Right atrium auricular region (tissue), 2 donors: ENCODE measurements at regions not wholly inside any gene's neighbourhood (a gene's known extent, or its start where the extent isn't known, plus 50 kb on each side); places are given as distances from the start of the nearest gene placed in this dataset.

Experiments
- DNase-seq: peaks from one replicate; pipeline ENCODE4 v3.0.0-alpha.2; 2019; ENCODE audit warnings: low spot score
- H3K27ac ChIP-seq, 2 donors: fragments of 200-600 bp; sonication (generic); 1 replicate in 1 of 2; 2 replicates in 1 of 2; pipeline ENCODE4 v1.5.1; 2016 to 2019
- H3K27me3 ChIP-seq, 2 donors: fragments of 200-600 bp; sonication (generic); one replicate each; pipeline versions ENCODE4 v1.5.1 to v1.6.0; 2017 to 2019
- H3K36me3 ChIP-seq: fragments of 200-600 bp; sonication (generic); one replicate; pipeline ENCODE4 v1.5.1; 2016
- H3K4me1 ChIP-seq, 2 donors: fragments of 200-600 bp; sonication (generic); one replicate each; pipeline versions ENCODE4 v1.5.1 to v1.6.0; 2017 to 2019
- H3K4me3 ChIP-seq, 2 donors: fragments of 200-600 bp; sonication (generic); 1 replicate in 1 of 2; 2 replicates in 1 of 2; pipeline ENCODE4 v1.5.1; 2017 to 2019; ENCODE audit warnings: mild to moderate bottlenecking in 1 of 2, moderate library complexity in 1 of 2
- H3K9me3 ChIP-seq, 2 donors: fragments of 200-600 bp; sonication (generic); one replicate each; pipeline ENCODE4 v1.5.1; 2019
- TF ChIP-seq, protein P1 (sequence below), 2 donors: fragments of 200-600 bp; sonication (generic); IDR thresholded peaks; one replicate each; pipeline ENCODE4 v1.5.1; 2019; ENCODE audit warnings: antibody characterized with exemption in 2 of 2

DNA sequence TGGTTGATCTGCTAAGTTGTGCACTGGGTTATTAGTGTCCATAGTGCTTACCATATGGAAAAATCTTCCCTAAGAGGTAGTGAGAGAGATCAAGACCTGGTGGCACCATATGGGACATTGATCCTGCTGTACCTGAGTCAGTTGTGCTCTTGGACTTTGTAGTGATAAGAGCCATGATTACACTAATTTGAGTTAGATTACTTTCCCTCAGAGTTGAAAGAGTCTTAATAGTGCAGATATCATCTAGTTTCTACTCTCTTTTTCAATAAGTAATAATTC lies 114.2 kb downstream of the KCNE4 start:
- Histone ChIP-seq H3K36me3 (no peaks in the 10 kb centered on the region), H3K27ac (no peak overlapping the region), H3K4me3 (no peak overlapping the region), H3K9me3 (no peaks in the 10 kb centered on the region), H3K4me1 (no peaks in the 10 kb centered on the region), H3K27me3 (no peaks in the 10 kb centered on the region)
- TF ChIP-seq, protein P1, sequence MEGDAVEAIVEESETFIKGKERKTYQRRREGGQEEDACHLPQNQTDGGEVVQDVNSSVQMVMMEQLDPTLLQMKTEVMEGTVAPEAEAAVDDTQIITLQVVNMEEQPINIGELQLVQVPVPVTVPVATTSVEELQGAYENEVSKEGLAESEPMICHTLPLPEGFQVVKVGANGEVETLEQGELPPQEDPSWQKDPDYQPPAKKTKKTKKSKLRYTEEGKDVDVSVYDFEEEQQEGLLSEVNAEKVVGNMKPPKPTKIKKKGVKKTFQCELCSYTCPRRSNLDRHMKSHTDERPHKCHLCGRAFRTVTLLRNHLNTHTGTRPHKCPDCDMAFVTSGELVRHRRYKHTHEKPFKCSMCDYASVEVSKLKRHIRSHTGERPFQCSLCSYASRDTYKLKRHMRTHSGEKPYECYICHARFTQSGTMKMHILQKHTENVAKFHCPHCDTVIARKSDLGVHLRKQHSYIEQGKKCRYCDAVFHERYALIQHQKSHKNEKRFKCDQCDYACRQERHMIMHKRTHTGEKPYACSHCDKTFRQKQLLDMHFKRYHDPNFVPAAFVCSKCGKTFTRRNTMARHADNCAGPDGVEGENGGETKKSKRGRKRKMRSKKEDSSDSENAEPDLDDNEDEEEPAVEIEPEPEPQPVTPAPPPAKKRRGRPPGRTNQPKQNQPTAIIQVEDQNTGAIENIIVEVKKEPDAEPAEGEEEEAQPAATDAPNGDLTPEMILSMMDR (IDR thresholded peaks at IDR 0.05), result no peak
- DNase-seq, result no peak

- H3K27ac ChIP-seq, result no peak overlapping the region
- no peaks in the 10 kb centered on the region for H3K27me3 ChIP-seq
- H3K4me3 ChIP-seq, result no peak overlapping the region
- DNase-seq, result no peak
- H3K36me3 ChIP-seq, result no peaks in the 10 kb centered on the region
- H3K9me3 ChIP-seq, result no peaks in the 10 kb centered on the region
- TF ChIP-seq, protein P1 (IDR thresholded peaks at IDR 0.05), result no peak
- H3K4me1 ChIP-seq, result no peaks in the 10 kb centered on the region
Observed at GRCh38 chr2:223166983-223167650, 115.1 kb downstream of the KCNE4 start.

DNA sequence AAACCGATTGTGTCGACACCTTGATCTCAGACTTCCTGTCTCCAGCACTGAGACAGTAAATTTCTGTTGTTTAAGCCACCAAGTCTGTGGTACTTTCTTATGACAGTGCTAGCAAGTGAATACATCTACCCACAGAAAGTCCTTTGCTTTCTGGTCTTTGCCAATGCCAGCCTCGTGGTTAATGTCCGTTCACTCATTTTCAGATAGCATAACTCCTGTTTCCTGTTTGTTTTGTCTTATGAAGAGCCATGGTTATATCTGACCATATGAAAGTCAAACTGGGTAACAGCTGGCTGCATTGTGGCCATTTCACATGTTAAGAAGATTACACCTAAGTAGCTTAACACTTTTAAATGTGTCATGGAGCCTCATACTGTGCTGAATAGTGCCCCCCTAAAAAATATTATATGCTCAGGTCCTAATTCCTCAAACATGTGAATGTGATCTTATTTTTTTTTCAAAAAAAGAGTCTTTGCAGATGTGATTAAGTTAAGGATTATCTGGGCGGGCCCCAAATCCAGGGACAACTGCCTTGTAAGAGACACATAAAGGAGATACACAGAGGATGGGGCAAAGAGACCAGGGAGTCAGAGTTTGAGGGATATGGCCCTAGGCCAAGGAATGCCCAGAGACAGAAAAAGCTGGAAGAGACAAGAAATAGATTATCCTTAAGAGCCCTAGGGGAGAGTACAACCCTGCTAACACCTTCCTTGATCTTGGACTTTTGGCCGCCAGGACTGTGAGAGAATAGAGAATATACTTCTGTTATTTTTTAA lies 118.0 kb downstream of the KCNE4 start:
- no peak overlapping the region for H3K4me3 ChIP-seq
- no peak for DNase-seq
- H3K27ac ChIP-seq, result no peak overlapping the region
- TF ChIP-seq, protein P1 (IDR thresholded peaks at IDR 0.05), result no peak
- no peaks in the 10 kb centered on the region for H3K36me3 ChIP-seq
- H3K9me3 ChIP-seq, result no peaks in the 10 kb centered on the region
- H3K27me3 ChIP-seq, result no peaks in the 10 kb centered on the region
- H3K4me1 ChIP-seq, result no peaks in the 10 kb centered on the region

DNA sequence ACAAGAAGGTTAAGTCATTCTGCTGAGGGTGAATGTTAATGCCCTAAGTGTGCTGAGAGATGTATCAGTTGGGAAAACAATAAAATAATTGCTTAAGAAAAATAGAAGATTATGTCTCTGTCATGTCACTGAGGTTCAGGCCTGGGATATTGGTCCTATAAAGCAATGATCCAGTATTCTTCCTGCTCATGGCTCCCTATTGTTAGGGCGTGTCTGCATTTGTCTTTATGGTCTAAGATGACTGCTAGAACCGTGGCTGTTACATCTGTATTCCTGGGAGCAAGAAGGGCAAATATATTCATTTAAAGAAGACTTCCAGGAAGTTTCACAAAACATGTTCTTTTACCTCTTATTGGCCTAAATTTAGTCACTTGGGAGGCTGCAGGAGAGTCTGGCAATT lies 125.0 kb downstream of the KCNE4 start:
- no peak overlapping the region for H3K4me3 ChIP-seq
- TF ChIP-seq, protein P1 (IDR thresholded peaks at IDR 0.05), result no peak
- no peak overlapping the region for H3K27ac ChIP-seq
- H3K27me3 ChIP-seq, result no peaks in the 10 kb centered on the region
- H3K9me3 ChIP-seq, result no peaks in the 10 kb centered on the region
- no peaks in the 10 kb centered on the region for H3K4me1 ChIP-seq
- no peaks in the 10 kb centered on the region for H3K36me3 ChIP-seq
- DNase-seq, result no peak

- H3K4me3 ChIP-seq, result no peak overlapping the region
- no peaks in the 10 kb centered on the region for H3K4me1 ChIP-seq
- H3K36me3 ChIP-seq, result no peaks in the 10 kb centered on the region
- no peaks in the 10 kb centered on the region for H3K27me3 ChIP-seq
- H3K9me3 ChIP-seq, result no peaks in the 10 kb centered on the region
- TF ChIP-seq, protein P1 (IDR thresholded peaks at IDR 0.05), result no peak
- DNase-seq, result no peak
- no peak overlapping the region for H3K27ac ChIP-seq
Observed at GRCh38 chr2:223180463-223180862, 128.5 kb downstream of the KCNE4 start.
